ENCODE measurements at regions not wholly inside any gene's neighbourhood (a gene's known extent, or its start where the extent isn't known, plus 50 kb on each side); places are given as distances from the start of the nearest gene placed in this dataset.

- H3K27me3 ChIP-seq (ENCODE audit: control insufficient read depth, insufficient read depth, low read length), result no peaks in the 10 kb centered on the region
- ChIA-PET CTCF (no interaction called here), POLR2A (no interaction called here)
- H3K4me1 ChIP-seq (ENCODE audit: control insufficient read depth, insufficient read depth, low read length), result no peaks in the 10 kb centered on the region
- no peak overlapping the region for H3K27ac ChIP-seq (ENCODE audit: low read length)
- BruUV-seq (replicated peaks), result no TSS peak
- TF ChIP-seq TCF7L2 (IDR thresholded peaks at IDR 0.05; ENCODE audit: low read depth, low read length) (no peak), CTCF (IDR thresholded peaks at IDR 0.05) (no peak), POLR2AphosphoS5 (IDR thresholded peaks at IDR 0.05; ENCODE audit: low read depth, low read length) (no peak), SIN3A (IDR thresholded peaks at IDR 0.05; ENCODE audit: borderline replicate concordance, insufficient read depth, low read depth, low read length) (no peak), REST (IDR thresholded peaks at IDR 0.05; ENCODE audit: insufficient read depth in 1 of 2, low read depth in 2 of 2, low read length in 1 of 2) (no peak)
- no peaks in the 10 kb centered on the region for H3K36me3 ChIP-seq (ENCODE audit: control insufficient read depth, insufficient read depth, low read length)
- in situ Hi-C loops (cut with HindIII; ENCODE audit: low pct_unique_long_range_greater_than_20kb, low sequenced_read_pairs) (no loop called here), intact Hi-C loops (cut with micrococcal nuclease; ENCODE audit: unreplicated experiment) (no loop called here)
- DNase-seq (ENCODE audit: low read depth, low spot score), result no peak
- no peaks in the 10 kb centered on the region for H3K9me3 ChIP-seq (ENCODE audit: control insufficient read depth, insufficient read depth, low read depth, low read length)
- H3K4me3 ChIP-seq (ENCODE audit: low read depth in 2 of 2, low read length in 2 of 2), result no peak overlapping the region
- ATAC-seq, result no peak
Observed at GRCh38 chr16:49078104-49078503, 203.5 kb downstream of the CBLN1 start.

GRCh38 chr16:49075709-49076108 lies 205.9 kb downstream of the CBLN1 start:
- in situ Hi-C loops (cut with HindIII; ENCODE audit: low pct_unique_long_range_greater_than_20kb, low sequenced_read_pairs), result no loop called here
- H3K4me3 ChIP-seq (ENCODE audit: low read depth in 2 of 2, low read length in 2 of 2), result no peak overlapping the region
- TF ChIP-seq REST (IDR thresholded peaks at IDR 0.05; ENCODE audit: insufficient read depth in 1 of 2, low read depth in 2 of 2, low read length in 1 of 2), result no peak
- TF ChIP-seq POLR2AphosphoS5 (IDR thresholded peaks at IDR 0.05; ENCODE audit: low read depth, low read length), result no peak
- no peak for TF ChIP-seq SIN3A (IDR thresholded peaks at IDR 0.05; ENCODE audit: borderline replicate concordance, insufficient read depth, low read depth, low read length)
- TF ChIP-seq CTCF (IDR thresholded peaks at IDR 0.05), result no peak
- TF ChIP-seq TCF7L2 (IDR thresholded peaks at IDR 0.05; ENCODE audit: low read depth, low read length), result no peak
- H3K27ac ChIP-seq (ENCODE audit: low read length), result no peak overlapping the region
- DNase-seq (ENCODE audit: low read depth, low spot score) (no peak), ATAC-seq (no peak)
- no peaks in the 10 kb centered on the region for H3K27me3 ChIP-seq (ENCODE audit: control insufficient read depth, insufficient read depth, low read length)
- ChIA-PET POLR2A (no interaction called here), CTCF (no interaction called here)
- H3K36me3 ChIP-seq (ENCODE audit: control insufficient read depth, insufficient read depth, low read length), result no peaks in the 10 kb centered on the region
- intact Hi-C loops (cut with micrococcal nuclease; ENCODE audit: unreplicated experiment), result no loop called here
- no peaks in the 10 kb centered on the region for H3K4me1 ChIP-seq (ENCODE audit: control insufficient read depth, insufficient read depth, low read length)
- H3K9me3 ChIP-seq (ENCODE audit: control insufficient read depth, insufficient read depth, low read depth, low read length), result no peaks in the 10 kb centered on the region
- no TSS peak for BruUV-seq (replicated peaks)

All from Panc1 (cell line).